Activated CD8-positive, alpha-beta memory T cell treated with anti-CD3 and anti-CD28 coated beads, Interleukin-2, amount 10 ng/mL, durations not matched to agents 7 days and 5 days (primary cell): ENCODE measurements at regions not wholly inside any gene's neighbourhood (a gene's known extent, or its start where the extent isn't known, plus 50 kb on each side); places are given as distances from the start of the nearest gene placed in this dataset.

Source experiments
- ATAC-seq: fragments of 150-1000 bp; cut with Tn5 transposase; one replicate; pipeline ENCODE4 v1.10.0; 2021; ENCODE audit warnings: moderate library complexity
- CTCF ChIA-PET: fragments of 350-600 bp; sonication (Branson Sonifier 250); formaldehyde crosslinking; loops from one replicate; lab custom pipeline; 2021; ENCODE audit warnings: antibody characterized with exemption; lab: Charles Lee
- DNase-seq: peaks from one replicate; pipeline ENCODE4 v3.0.0-alpha.2; 2020
- H3K27ac Mint-ChIP-seq: one replicate; pipeline ENCODE4 v1.8.0; 2021; ENCODE audit warnings: mild to moderate bottlenecking, mixed read lengths
- H3K27me3 Mint-ChIP-seq: one replicate; pipeline ENCODE4 v1.8.0; 2021; ENCODE audit warnings: mixed read lengths
- H3K36me3 Mint-ChIP-seq: one replicate; pipeline ENCODE4 v1.8.0; 2021; ENCODE audit warnings: mild to moderate bottlenecking, mixed read lengths
- H3K4me1 Mint-ChIP-seq: one replicate; pipeline ENCODE4 v1.8.0; 2021; ENCODE audit warnings: mixed read lengths
- H3K4me3 Mint-ChIP-seq: one replicate; pipeline ENCODE4 v1.8.0; 2021; ENCODE audit warnings: mild to moderate bottlenecking, moderate library complexity, mixed read lengths
- H3K9me3 Mint-ChIP-seq: one replicate; pipeline ENCODE4 v1.8.0; 2022; ENCODE audit warnings: low read depth, mixed read lengths

- no peaks in the 10 kb centered on the region for H3K9me3 Mint-ChIP-seq
- CTCF ChIA-PET: no interaction called here
- no peak for DNase-seq
- no peaks in the 10 kb centered on the region for H3K36me3 Mint-ChIP-seq
- H3K27me3 Mint-ChIP-seq: peaks cover 29% of the 10 kb centered on the region
- H3K4me3 Mint-ChIP-seq: no peak overlapping the region
- H3K27ac Mint-ChIP-seq: no peak overlapping the region
- H3K4me1 Mint-ChIP-seq: no peaks in the 10 kb centered on the region
- no peak for ATAC-seq
Measured at GRCh38 chr15:85897207-85897894, 102.6 kb upstream of the KLHL25 start.

DNA sequence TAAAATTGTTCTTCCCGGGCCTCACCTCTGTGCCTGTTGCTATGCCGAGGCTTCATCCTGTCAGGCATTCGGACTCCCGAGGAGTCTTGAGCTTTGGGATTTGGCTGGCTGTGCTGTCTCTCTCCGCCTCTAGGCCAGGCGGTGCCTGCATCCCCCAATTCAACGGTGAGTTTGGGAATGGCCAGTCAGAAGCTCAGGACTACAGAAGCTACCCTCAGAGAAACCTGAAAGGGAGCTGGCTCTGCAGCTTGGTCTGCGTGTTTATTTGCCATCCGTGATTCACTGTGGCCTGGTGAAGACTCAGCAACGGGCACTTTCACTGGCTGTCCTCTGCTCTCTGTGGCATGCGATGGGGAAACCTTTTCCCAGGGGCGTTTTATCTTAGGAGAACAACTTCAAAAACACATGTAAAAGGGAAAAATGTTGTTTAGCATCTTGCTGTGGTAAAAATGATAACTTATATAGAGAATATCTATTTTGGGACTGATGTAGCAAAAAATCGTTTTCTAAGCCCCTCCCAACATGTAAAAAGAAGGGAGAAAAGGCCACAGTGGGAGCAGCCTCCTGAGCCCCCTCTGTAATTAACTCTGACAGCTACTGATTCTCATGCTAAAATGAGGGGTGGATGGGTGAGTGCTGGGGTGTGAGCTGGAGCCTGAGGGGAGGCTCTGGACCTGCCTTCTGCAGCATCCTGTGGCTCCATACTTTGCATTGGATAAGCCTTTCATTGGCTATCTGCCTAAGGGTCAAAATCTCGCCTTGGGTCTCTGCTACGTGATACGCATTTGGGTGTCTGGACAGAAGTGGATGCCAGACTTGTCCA is 103.4 kb upstream of the KLHL25 start:
- no peaks in the 10 kb centered on the region for H3K4me1 Mint-ChIP-seq
- no peaks in the 10 kb centered on the region for H3K9me3 Mint-ChIP-seq
- no peak for ATAC-seq
- no peaks in the 10 kb centered on the region for H3K36me3 Mint-ChIP-seq
- CTCF ChIA-PET: no interaction called here
- peaks cover 30% of the 10 kb centered on the region for H3K27me3 Mint-ChIP-seq
- no peak overlapping the region for H3K4me3 Mint-ChIP-seq
- no peak overlapping the region for H3K27ac Mint-ChIP-seq
- no peak for DNase-seq

GRCh38 chr15:85899927-85900326 is 105.2 kb upstream of the KLHL25 start:
- CTCF ChIA-PET: no interaction called here
- DNase-seq (no peak), ATAC-seq (no peak)
- Mint-ChIP-seq H3K9me3 (no peaks in the 10 kb centered on the region), H3K36me3 (no peaks in the 10 kb centered on the region), H3K27ac (no peak overlapping the region), H3K27me3 (peaks cover 33% of the 10 kb centered on the region), H3K4me3 (no peak overlapping the region), H3K4me1 (no peaks in the 10 kb centered on the region)

- Mint-ChIP-seq H3K36me3 (no peaks in the 10 kb centered on the region), H3K4me1 (no peaks in the 10 kb centered on the region), H3K27me3 (peaks cover 30% of the 10 kb centered on the region), H3K9me3 (no peaks in the 10 kb centered on the region), H3K4me3 (no peak overlapping the region), H3K27ac (no peak overlapping the region)
- ATAC-seq (no peak), DNase-seq (no peak)
- CTCF ChIA-PET: no interaction called here
Measured at GRCh38 chr15:85905751-85906450, 111.2 kb upstream of the KLHL25 start.

DNA sequence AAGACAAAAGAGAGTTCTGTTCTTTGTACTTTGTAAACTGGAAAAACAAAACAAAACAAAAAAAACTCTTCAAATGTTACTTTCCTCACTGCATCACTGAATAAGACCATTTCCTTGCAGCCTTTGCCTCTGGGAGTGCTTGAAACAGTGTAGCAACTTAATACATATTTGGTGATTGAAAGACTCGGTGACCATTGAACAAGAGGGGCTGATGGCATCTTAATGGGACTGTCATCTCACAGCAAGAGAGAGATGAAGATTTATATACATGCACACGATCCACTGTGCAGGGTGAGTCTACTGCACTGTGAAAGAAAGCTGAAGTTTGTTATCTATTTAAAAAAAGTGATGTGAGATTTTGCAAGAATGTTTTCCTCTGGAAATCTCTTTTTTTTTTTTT is 111.9 kb upstream of the KLHL25 start:
- CTCF ChIA-PET: interaction anchor here (1.0 kb wide), 1 partner anchor 11 kb away, joined by 3 read pairs; no protein-coding TSS in a partner anchor
- no peak for ATAC-seq
- H3K27me3 Mint-ChIP-seq: peaks cover 30% of the 10 kb centered on the region

DNA sequence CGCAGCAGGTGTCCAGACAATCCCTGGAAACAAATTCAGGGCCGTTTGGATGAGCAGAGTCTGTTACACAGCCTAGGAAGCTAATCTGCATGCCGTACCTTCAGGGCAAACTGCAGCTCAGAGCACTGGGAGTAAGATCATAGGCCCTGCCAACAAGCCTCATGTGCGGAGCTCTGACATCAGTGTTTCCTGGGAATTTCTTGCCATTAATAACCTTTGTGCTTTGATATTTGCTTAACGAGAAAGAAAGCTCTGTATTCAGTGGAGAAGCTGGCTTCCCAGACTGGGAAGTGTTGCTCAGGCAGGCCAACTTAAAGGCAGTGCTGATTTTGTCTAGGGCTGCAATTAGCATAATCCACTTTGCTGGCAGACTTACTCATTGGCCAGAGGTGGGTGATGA is 116.1 kb upstream of the KLHL25 start:
- no peak overlapping the region for H3K4me3 Mint-ChIP-seq
- CTCF ChIA-PET: no interaction called here
- H3K4me1 Mint-ChIP-seq: no peaks in the 10 kb centered on the region
- DNase-seq: no peak
- no peak for ATAC-seq
- H3K9me3 Mint-ChIP-seq: no peaks in the 10 kb centered on the region
- H3K27ac Mint-ChIP-seq: no peak overlapping the region
- H3K27me3 Mint-ChIP-seq: peaks cover 21% of the 10 kb centered on the region
- H3K36me3 Mint-ChIP-seq: no peaks in the 10 kb centered on the region

More for the DNA sequence above, 111.9 kb upstream of the KLHL25 start:
- Mint-ChIP-seq H3K36me3 (no peaks in the 10 kb centered on the region), H3K9me3 (no peaks in the 10 kb centered on the region), H3K4me3 (no peak overlapping the region), H3K4me1 (no peaks in the 10 kb centered on the region), H3K27ac (no peak overlapping the region)
- no peak for DNase-seq

DNA sequence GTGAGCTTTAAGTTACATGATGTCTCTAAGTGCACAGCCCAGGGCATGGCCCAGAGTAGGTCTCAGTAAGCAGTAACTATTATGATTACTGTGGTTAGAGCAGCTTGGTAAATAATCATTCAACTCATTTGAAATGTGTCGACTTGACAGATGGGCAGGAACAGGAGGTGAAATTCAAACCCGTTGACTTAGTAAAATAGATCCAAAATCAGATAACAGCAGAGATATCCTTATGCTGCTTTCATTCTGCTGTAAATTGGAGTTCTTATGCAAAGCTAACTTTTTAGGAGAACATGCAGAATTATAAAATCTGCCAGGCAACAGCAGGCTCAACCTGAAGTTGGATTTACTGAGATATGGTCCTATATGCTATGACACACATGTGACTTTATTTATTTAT is 118.7 kb upstream of the KLHL25 start:
- CTCF ChIA-PET: interaction anchor here (0.7 kb wide), 1 partner anchor 1853 kb away, joined by 3 read pairs; no protein-coding TSS in a partner anchor
- no peak for DNase-seq
- Mint-ChIP-seq H3K27me3 (peaks cover 33% of the 10 kb centered on the region), H3K9me3 (no peaks in the 10 kb centered on the region), H3K27ac (no peak overlapping the region), H3K4me3 (no peak overlapping the region), H3K4me1 (peaks cover 4% of the 10 kb centered on the region), H3K36me3 (no peaks in the 10 kb centered on the region)
- ATAC-seq: no peak

- H3K4me1 Mint-ChIP-seq: peaks cover 4% of the 10 kb centered on the region
- no peaks in the 10 kb centered on the region for H3K36me3 Mint-ChIP-seq
- no peak overlapping the region for H3K4me3 Mint-ChIP-seq
- ATAC-seq (no peak), DNase-seq (no peak)
- H3K27me3 Mint-ChIP-seq: peaks cover 29% of the 10 kb centered on the region
- no peaks in the 10 kb centered on the region for H3K9me3 Mint-ChIP-seq
- CTCF ChIA-PET: no interaction called here
- no peak overlapping the region for H3K27ac Mint-ChIP-seq
Measured at GRCh38 chr15:85920956-85921355, 126.2 kb upstream of the KLHL25 start.

- no peak overlapping the region for H3K27ac Mint-ChIP-seq
- peaks cover 9% of the 10 kb centered on the region for H3K27me3 Mint-ChIP-seq
- H3K4me3 Mint-ChIP-seq: no peak overlapping the region
- no peaks in the 10 kb centered on the region for H3K9me3 Mint-ChIP-seq
- H3K4me1 Mint-ChIP-seq: peaks cover 1% of the 10 kb centered on the region
- no peak for DNase-seq
- CTCF ChIA-PET: no interaction called here
- H3K36me3 Mint-ChIP-seq: no peaks in the 10 kb centered on the region
- no peak for ATAC-seq
Measured at GRCh38 chr15:85924088-85924487, 129.4 kb upstream of the KLHL25 start.

DNA sequence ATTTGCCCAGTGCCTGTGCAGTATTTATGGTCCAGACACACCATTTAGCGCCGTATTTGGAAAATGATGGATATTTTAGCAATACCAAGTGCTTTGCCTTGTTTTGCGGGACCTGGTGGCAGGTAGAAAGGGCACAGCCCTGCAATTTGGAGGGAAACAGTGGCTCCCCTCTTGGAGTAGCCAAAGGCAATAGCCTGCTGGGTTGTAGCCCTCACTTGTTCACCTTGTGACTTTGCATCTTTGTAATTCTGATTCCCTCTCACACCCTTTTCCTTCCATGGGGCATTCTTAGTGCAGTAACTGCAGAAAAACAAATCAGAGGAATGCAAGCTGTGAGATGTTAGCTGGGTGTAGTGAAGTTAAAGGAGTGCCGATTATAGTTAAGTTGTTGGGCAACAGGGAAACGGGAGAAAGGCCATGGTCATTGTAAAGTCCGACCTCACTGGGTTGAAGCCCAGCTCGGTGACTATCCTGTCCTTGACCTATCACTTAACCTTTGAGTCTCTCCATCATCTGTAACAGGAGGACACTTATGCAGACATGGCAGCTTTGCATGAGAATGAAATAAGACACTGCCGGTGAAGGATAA is 131.0 kb upstream of the KLHL25 start:
- DNase-seq (no peak), ATAC-seq (no peak)
- H3K27ac Mint-ChIP-seq: no peak overlapping the region
- no peak overlapping the region for H3K4me3 Mint-ChIP-seq
- H3K9me3 Mint-ChIP-seq: no peaks in the 10 kb centered on the region
- H3K36me3 Mint-ChIP-seq: no peaks in the 10 kb centered on the region
- H3K4me1 Mint-ChIP-seq: peaks cover 1% of the 10 kb centered on the region
- peaks cover 9% of the 10 kb centered on the region for H3K27me3 Mint-ChIP-seq
- CTCF ChIA-PET: no interaction called here

GRCh38 chr15:85926834-85927233 is 132.1 kb upstream of the KLHL25 start:
- Mint-ChIP-seq H3K4me1 (peaks cover 1% of the 10 kb centered on the region), H3K27ac (no peak overlapping the region), H3K36me3 (no peaks in the 10 kb centered on the region), H3K4me3 (no peak overlapping the region), H3K27me3 (peaks cover 9% of the 10 kb centered on the region), H3K9me3 (no peaks in the 10 kb centered on the region)
- CTCF ChIA-PET: no interaction called here
- no peak for DNase-seq
- ATAC-seq: no peak

DNA sequence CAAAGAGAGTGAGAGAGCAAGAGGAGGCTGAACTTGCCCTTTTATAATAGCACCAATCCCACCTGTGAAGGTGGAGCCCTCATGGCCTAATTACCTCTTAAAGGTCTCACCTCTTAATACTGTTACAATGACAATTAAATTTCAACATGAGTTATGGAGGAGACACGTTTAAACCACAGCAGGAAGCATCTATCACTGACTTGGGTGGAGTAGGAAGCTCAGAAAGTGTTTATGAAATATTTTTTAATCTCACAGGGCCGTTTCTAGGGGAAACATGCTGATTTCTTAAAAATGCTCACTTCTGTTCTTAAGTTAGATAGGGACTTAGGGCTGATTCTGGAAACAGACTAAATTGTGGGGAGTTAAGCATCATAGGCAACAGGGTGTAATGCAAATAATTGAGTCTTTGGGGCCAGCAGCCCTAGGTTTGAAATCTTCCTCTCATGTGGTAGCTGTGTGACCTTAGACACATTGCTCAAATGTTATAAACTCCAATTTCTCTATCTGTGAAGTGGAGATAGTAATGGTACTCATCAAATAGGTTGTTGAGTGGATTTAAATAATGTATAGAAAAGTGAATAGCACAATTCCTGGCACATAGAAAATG is 133.3 kb upstream of the KLHL25 start:
- no peaks in the 10 kb centered on the region for H3K9me3 Mint-ChIP-seq
- H3K4me3 Mint-ChIP-seq: no peak overlapping the region
- ATAC-seq: no peak
- no peak overlapping the region for H3K27ac Mint-ChIP-seq
- no peaks in the 10 kb centered on the region for H3K36me3 Mint-ChIP-seq
- H3K27me3 Mint-ChIP-seq: peaks cover 9% of the 10 kb centered on the region
- H3K4me1 Mint-ChIP-seq: peaks cover 1% of the 10 kb centered on the region
- DNase-seq: no peak
- CTCF ChIA-PET: no interaction called here

DNA sequence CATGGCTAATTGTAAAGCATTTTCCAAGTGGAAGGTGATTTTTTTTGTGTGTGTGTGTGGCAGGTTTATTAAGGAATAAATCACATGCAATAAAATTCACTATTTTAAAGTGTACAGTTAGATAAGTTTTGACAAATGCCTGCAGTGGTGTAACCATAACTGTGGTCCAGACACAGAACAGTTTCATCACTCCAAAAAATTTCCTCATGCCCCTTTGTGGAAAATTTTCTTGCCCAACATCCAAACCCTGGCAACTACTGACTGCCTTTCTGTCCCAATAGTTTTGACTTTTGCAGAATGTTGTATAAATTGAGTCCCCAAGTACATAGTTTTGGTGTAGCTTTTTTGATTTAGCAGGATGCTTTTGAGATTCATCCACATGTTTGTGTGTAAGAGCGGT is 135.1 kb upstream of the KLHL25 start:
- DNase-seq (no peak), ATAC-seq (no peak)
- peaks cover 7% of the 10 kb centered on the region for H3K27me3 Mint-ChIP-seq
- H3K27ac Mint-ChIP-seq: no peak overlapping the region
- H3K36me3 Mint-ChIP-seq: no peaks in the 10 kb centered on the region
- H3K4me1 Mint-ChIP-seq: peaks cover 1% of the 10 kb centered on the region
- no peaks in the 10 kb centered on the region for H3K9me3 Mint-ChIP-seq
- H3K4me3 Mint-ChIP-seq: no peak overlapping the region
- CTCF ChIA-PET: interaction anchor here (1.2 kb wide), 1 partner anchor 70 kb away, joined by 3 read pairs; no protein-coding TSS in a partner anchor
